GM23338 (cell line): ENCODE measurements at regions not wholly inside any gene's neighbourhood (a gene's known extent, or its start where the extent isn't known, plus 50 kb on each side); places are given as distances from the start of the nearest gene placed in this dataset.

Experiments used
- ATAC-seq: fragments of 200-7000 bp; cut with Tn5 transposase; 3 replicates; pipeline ENCODE4 v1.9.1; 2020
- DNase-seq: peaks from one replicate; pipeline ENCODE4 v3.0.0-alpha.2; 2015; ENCODE audit warnings: low spot score
- H2AFZ ChIP-seq: fragments of 200-600 bp; sonication (generic); 2 replicates; pipeline ENCODE4 v1.8.0; 2016; ENCODE audit warnings: antibody characterized with exemption, mild to moderate bottlenecking, moderate library complexity
- H3F3A ChIP-seq: fragments of 200-600 bp; sonication (generic); replicated peaks from 2 replicates; pipeline ENCODE4 v1.8.0; 2017; ENCODE audit warnings: antibody characterized with exemption, mixed run types, low read depth
- H3K27ac ChIP-seq: fragments of 200-600 bp; sonication (generic); 2 replicates; pipeline ENCODE4 v1.6.1; 2016; ENCODE audit warnings: low read depth
- H3K27me3 ChIP-seq: fragments of 200-600 bp; sonication (generic); 2 replicates; pipeline ENCODE4 v1.8.0; 2016; ENCODE audit warnings: mild to moderate bottlenecking, mixed run types, moderate library complexity; ENCODE audit not compliant: insufficient read depth
- H3K36me3 ChIP-seq: fragments of 200-600 bp; sonication (generic); 2 replicates; pipeline ENCODE4 v1.8.0; 2016; ENCODE audit warnings: mild to moderate bottlenecking; ENCODE audit not compliant: insufficient read depth
- H3K4me1 ChIP-seq: fragments of 200-600 bp; sonication (generic); 2 replicates; pipeline ENCODE4 v1.8.0; 2016; ENCODE audit warnings: mild to moderate bottlenecking, moderate library complexity; ENCODE audit not compliant: insufficient read depth
- H3K4me2 ChIP-seq: fragments of 200-600 bp; sonication (generic); 2 replicates; pipeline ENCODE4 v1.7.1; 2017; ENCODE audit warnings: mixed run types
- H3K4me3 ChIP-seq: fragments of 200-600 bp; sonication (generic); 2 replicates; pipeline ENCODE4 v1.6.1; 2016; ENCODE audit warnings: mixed run types
- H3K79me2 ChIP-seq: fragments of 200-600 bp; sonication (generic); replicated peaks from 2 replicates; pipeline ENCODE4 v1.8.0; 2017; ENCODE audit warnings: mild to moderate bottlenecking; ENCODE audit not compliant: insufficient read depth
- H3K9me2 ChIP-seq: fragments of 200-600 bp; sonication (generic); 2 replicates; pipeline ENCODE4 v1.8.0; 2017; ENCODE audit not compliant: insufficient read depth
- H4K20me1 ChIP-seq: fragments of 200-600 bp; sonication (generic); replicated peaks from 2 replicates; pipeline ENCODE4 v1.8.0; 2017; ENCODE audit warnings: mild to moderate bottlenecking; ENCODE audit not compliant: insufficient read depth
- H3K27ac Mint-ChIP-seq: 2 replicates; pipeline ENCODE4 v1.8.0; 2020; ENCODE audit warnings: inconsistent platforms, mild to moderate bottlenecking, moderate library complexity, mixed read lengths
- H3K27me3 Mint-ChIP-seq: 3 replicates; pipeline ENCODE4 v1.8.0; 2022; ENCODE audit warnings: low read depth, mild to moderate bottlenecking, moderate library complexity, mixed read lengths, inconsistent platforms; ENCODE audit not compliant: insufficient read depth, poor library complexity
- H3K36me3 Mint-ChIP-seq: 3 replicates; pipeline ENCODE4 v1.8.0; 2021; ENCODE audit warnings: low read depth, mild to moderate bottlenecking, inconsistent platforms, moderate library complexity, mixed read lengths
- H3K4me1 Mint-ChIP-seq: 3 replicates; pipeline ENCODE4 v1.8.0; 2020; ENCODE audit warnings: mild to moderate bottlenecking, inconsistent platforms, mixed read lengths
- H3K4me3 Mint-ChIP-seq: 3 replicates; pipeline ENCODE4 v1.8.0; 2021; ENCODE audit warnings: moderate library complexity, mild to moderate bottlenecking, inconsistent platforms, mixed read lengths
- H3K9me3 Mint-ChIP-seq: 3 replicates; pipeline ENCODE4 v1.8.0; 2020; ENCODE audit warnings: moderate library complexity, mild to moderate bottlenecking, inconsistent platforms, mixed read lengths
- CREB1 ChIP-seq: fragments of 250-450 bp; sonication (Bioruptor Pico); IDR thresholded peaks from 2 replicates; pipeline ENCODE4 v1.5.0; 2020; ENCODE audit warnings: low read depth, mild to moderate bottlenecking, moderate library complexity
- JUNB ChIP-seq: IDR thresholded peaks from one replicate; pipeline ENCODE4 v1.6.1; 2016; ENCODE audit warnings: antibody characterized with exemption; ENCODE audit not compliant: unreplicated experiment
- NANOG ChIP-seq: IDR thresholded peaks from 2 replicates; pipeline ENCODE4 v1.6.1; 2016; ENCODE audit warnings: antibody characterized with exemption, borderline replicate concordance
- POLR2AphosphoS5 ChIP-seq: IDR thresholded peaks from 2 replicates; pipeline ENCODE4 v1.6.1; 2016; ENCODE audit warnings: antibody characterized with exemption, low read depth
- REST ChIP-seq: IDR thresholded peaks from one replicate; pipeline ENCODE4 v1.6.1; 2018; ENCODE audit warnings: antibody characterized with exemption; ENCODE audit not compliant: unreplicated experiment
- STAT1 ChIP-seq: IDR thresholded peaks from one replicate; pipeline ENCODE4 v1.6.1; 2016; ENCODE audit warnings: antibody characterized with exemption; ENCODE audit not compliant: unreplicated experiment
- ZNF331 ChIP-seq: fragments of 250-450 bp; sonication (Bioruptor Pico); IDR thresholded peaks from 2 replicates; pipeline ENCODE4 v1.5.0; 2020; ENCODE audit warnings: low read depth, mild to moderate bottlenecking, moderate library complexity

GRCh38 chr4:4945829-4946228 is 73.4 kb downstream of the CYTL1 start:
- Histone ChIP-seq H3K79me2 (no peaks in the 10 kb centered on the region), H3K4me1 (no peaks in the 10 kb centered on the region), H4K20me1 (no peaks in the 10 kb centered on the region), H3K4me2 (no peak overlapping the region), H3K27ac (no peak overlapping the region), H2AFZ (no peak overlapping the region), H3K9me2 (no peaks in the 10 kb centered on the region), H3K27me3 (no peaks in the 10 kb centered on the region), H3K4me3 (no peak overlapping the region), H3F3A (no peaks in the 10 kb centered on the region), H3K36me3 (no peaks in the 10 kb centered on the region)
- Mint-ChIP-seq H3K36me3 (no peaks in the 10 kb centered on the region), H3K4me3 (no peak overlapping the region), H3K9me3 (peaks cover 6% of the 10 kb centered on the region; the same call in 2 of the 3 replicates), H3K27ac (no peak overlapping the region), H3K4me1 (peaks cover under 1% of the 10 kb centered on the region; the same call in 1 of the 3 replicates), H3K27me3 (peaks cover 4% of the 10 kb centered on the region)
- ATAC-seq (no peak), DNase-seq (no peak)
- no peak for TF ChIP-seq REST
- no peak for TF ChIP-seq POLR2AphosphoS5
- no peak for TF ChIP-seq ZNF331 (CRISPR knock-in tag)
- TF ChIP-seq JUNB, result no peak

- Histone ChIP-seq H4K20me1 (no peaks in the 10 kb centered on the region), H3K36me3 (no peaks in the 10 kb centered on the region), H3K27ac (no peak overlapping the region), H3K4me3 (no peak overlapping the region), H3K4me2 (no peak overlapping the region), H3K27me3 (no peaks in the 10 kb centered on the region), H3K9me2 (no peaks in the 10 kb centered on the region), H2AFZ (no peak overlapping the region), H3K79me2 (no peaks in the 10 kb centered on the region), H3F3A (no peaks in the 10 kb centered on the region), H3K4me1 (no peaks in the 10 kb centered on the region)
- Mint-ChIP-seq H3K9me3 (peaks cover 6% of the 10 kb centered on the region; the same call in 2 of the 3 replicates), H3K27me3 (peaks cover 4% of the 10 kb centered on the region), H3K27ac (no peak overlapping the region), H3K4me1 (peaks cover 4% of the 10 kb centered on the region; the same call in 1 of the 3 replicates), H3K4me3 (no peak overlapping the region), H3K36me3 (no peaks in the 10 kb centered on the region)
- ATAC-seq (no peak), DNase-seq (no peak)
- no peak for TF ChIP-seq STAT1
Observed at GRCh38 chr4:4946416-4946815, 72.8 kb downstream of the CYTL1 start.

GRCh38 chr4:4947721-4948120 is 71.5 kb downstream of the CYTL1 start:
- ATAC-seq (no peak), DNase-seq (no peak)
- H4K20me1 ChIP-seq, result no peaks in the 10 kb centered on the region
- H3K27me3 ChIP-seq, result no peaks in the 10 kb centered on the region
- H3K4me1 ChIP-seq, result no peaks in the 10 kb centered on the region
- Mint-ChIP-seq H3K36me3 (no peaks in the 10 kb centered on the region), H3K27me3 (peaks cover 4% of the 10 kb centered on the region), H3K4me3 (no peak overlapping the region), H3K9me3 (peaks cover 9% of the 10 kb centered on the region), H3K4me1 (peaks cover 4% of the 10 kb centered on the region; the same call in 1 of the 3 replicates), H3K27ac (no peak overlapping the region)
- TF ChIP-seq CREB1 (CRISPR knock-in tag), result no peak
- TF ChIP-seq NANOG, result no peak
- H3F3A ChIP-seq, result no peaks in the 10 kb centered on the region
- H3K4me3 ChIP-seq, result no peak overlapping the region
- no peaks in the 10 kb centered on the region for H3K79me2 ChIP-seq
- no peak overlapping the region for H3K27ac ChIP-seq
- no peaks in the 10 kb centered on the region for H3K9me2 ChIP-seq
- H3K4me2 ChIP-seq, result no peak overlapping the region
- H2AFZ ChIP-seq, result no peak overlapping the region
- no peaks in the 10 kb centered on the region for H3K36me3 ChIP-seq
